K562 (cell line): ENCODE measurements at regions not wholly inside any gene's neighbourhood (a gene's known extent, or its start where the extent isn't known, plus 50 kb on each side); places are given as distances from the start of the nearest gene placed in this dataset.
A peak's percentile ranks its signal among the peaks of the same experiment; 100 is the strongest.

Experiments
- ATF3 ChIP-seq, 2 experiments: fragments of 450-650 bp in 1 of 2; sonication (generic) in 1 of 2; formaldehyde crosslinking in 1 of 2; IDR thresholded peaks in 1 of 2; conservative IDR thresholded peaks in 1 of 2; 2 replicates each; pipeline versions ENCODE4 v1.6.1 to v1.8.1; 2016 to 2023; ENCODE audit warnings: mild to moderate bottlenecking in 2 of 2, moderate library complexity in 2 of 2, inconsistent platforms in 1 of 2, missing genetic modification reagents in 1 of 2
- ELF2 ChIP-seq: fragments of 250-450 bp; sonication (Bioruptor Pico); IDR thresholded peaks from 2 replicates; pipeline ENCODE4 v1.5.0; 2021; ENCODE audit warnings: mild to moderate bottlenecking
- GMEB1 ChIP-seq: fragments of 250-450 bp; sonication (Bioruptor Pico); IDR thresholded peaks from 2 replicates; pipeline ENCODE4 v1.4.0; 2020; ENCODE audit warnings: mild to moderate bottlenecking
- HNRNPH1 ChIP-seq: fragments of 200-400 bp; formaldehyde crosslinking; optimal IDR thresholded peaks from 2 replicates; pipeline ENCODE3; 2017; ENCODE audit warnings: low read depth, mild to moderate bottlenecking, low read length, moderate library complexity
- MAZ ChIP-seq, 2 experiments: fragments of 450-650 bp in 1 of 2; sonication (generic) in 1 of 2; formaldehyde crosslinking; IDR thresholded peaks in 1 of 2; conservative IDR thresholded peaks in 1 of 2; 2 replicates each; pipeline versions ENCODE4 v1.4.0 to v1.5.0; 2020; ENCODE audit warnings: mild to moderate bottlenecking in 1 of 2, missing genetic modification reagents in 1 of 2
- MIER1 ChIP-seq: fragments of 450-650 bp; IDR thresholded peaks from 2 replicates; pipeline ENCODE4 v1.6.1; 2016; ENCODE audit warnings: antibody characterized with exemption, mild to moderate bottlenecking, low read depth
- MTA3 ChIP-seq: fragments of 450-650 bp; formaldehyde crosslinking; IDR thresholded peaks from 2 replicates; pipeline ENCODE4 v1.6.1; 2017; ENCODE audit warnings: mild to moderate bottlenecking, borderline replicate concordance
- NR4A1 ChIP-seq, 2 experiments: fragments of 250-450 bp in 1 of 2; fragments of 450-650 bp in 1 of 2; sonication (Bioruptor Pico) in 1 of 2; IDR thresholded peaks; 2 replicates each; pipeline versions ENCODE4 v1.4.0 to v1.6.1; 2016 to 2020; ENCODE audit warnings: mild to moderate bottlenecking in 2 of 2, missing compliant biosample characterization in 1 of 2, missing genetic modification characterization in 1 of 2, moderate library complexity in 1 of 2
- RCOR1 ChIP-seq, 2 experiments: IDR thresholded peaks; 2 replicates each; pipeline ENCODE4 v1.6.1; 2012; ENCODE audit warnings: low read depth in 2 of 2, low read length in 2 of 2, borderline replicate concordance in 1 of 2, improper control_type of control experiment in 1 of 2
- SIRT6 ChIP-seq: IDR thresholded peaks from one replicate; pipeline ENCODE4 v1.6.1; 2012; ENCODE audit warnings: low read depth, mild to moderate bottlenecking, control low read depth, inconsistent platforms, low read length, moderate library complexity
- SMARCA5 ChIP-seq: fragments of 450-650 bp; IDR thresholded peaks from 2 replicates; pipeline ENCODE4 v1.6.1; 2016
- THRAP3 ChIP-seq: fragments of 450-650 bp; IDR thresholded peaks from 2 replicates; pipeline ENCODE4 v1.6.1; 2016; ENCODE audit warnings: mild to moderate bottlenecking, inconsistent platforms, borderline replicate concordance
- TRIM28 ChIP-seq: fragments of 450-650 bp; IDR thresholded peaks from 2 replicates; pipeline ENCODE4 v1.6.1; 2017
- XRCC5 ChIP-seq: fragments of 200-400 bp; formaldehyde crosslinking; IDR thresholded peaks from 2 replicates; pipeline ENCODE4 v1.6.1; 2017; ENCODE audit warnings: low read depth, mild to moderate bottlenecking, low read length
- YY1 ChIP-seq, 3 experiments: IDR thresholded peaks; 2 replicates each; pipeline ENCODE4 v1.6.1; 2011; ENCODE audit warnings: low read length in 2 of 3, mild to moderate bottlenecking in 2 of 3, moderate library complexity in 2 of 3, borderline replicate concordance in 1 of 3, control low read depth in 1 of 3, low read depth in 1 of 3; ENCODE audit not compliant: insufficient read depth in 3 of 3, insufficient replicate concordance in 2 of 3, control insufficient read depth in 1 of 3, insufficient read length in 1 of 3; ENCODE audit errors: extremely low read depth in 1 of 3
- ZNF444 ChIP-seq: fragments of 250-450 bp; sonication (Bioruptor Pico); IDR thresholded peaks from 2 replicates; pipeline ENCODE4 v1.4.0; 2020; ENCODE audit warnings: mild to moderate bottlenecking, moderate library complexity
- TF ChIP-seq, protein P1 (sequence below), 2 experiments: fragments of 250-450 bp in 1 of 2; fragments of 450-650 bp in 1 of 2; sonication (Bioruptor Pico) in 1 of 2; IDR thresholded peaks; 2 replicates each; pipeline versions ENCODE4 v1.6.1 to v1.8.0; 2016 to 2021; ENCODE audit warnings: mild to moderate bottlenecking in 2 of 2, moderate library complexity in 2 of 2, missing compliant biosample characterization in 1 of 2, missing genetic modification characterization in 1 of 2
- TF ChIP-seq, protein P2 (sequence below): fragments of 200-400 bp; formaldehyde crosslinking; IDR thresholded peaks from 2 replicates; pipeline ENCODE4 v1.6.1; 2017; ENCODE audit warnings: mild to moderate bottlenecking, low read depth, low read length, moderate library complexity

DNA sequence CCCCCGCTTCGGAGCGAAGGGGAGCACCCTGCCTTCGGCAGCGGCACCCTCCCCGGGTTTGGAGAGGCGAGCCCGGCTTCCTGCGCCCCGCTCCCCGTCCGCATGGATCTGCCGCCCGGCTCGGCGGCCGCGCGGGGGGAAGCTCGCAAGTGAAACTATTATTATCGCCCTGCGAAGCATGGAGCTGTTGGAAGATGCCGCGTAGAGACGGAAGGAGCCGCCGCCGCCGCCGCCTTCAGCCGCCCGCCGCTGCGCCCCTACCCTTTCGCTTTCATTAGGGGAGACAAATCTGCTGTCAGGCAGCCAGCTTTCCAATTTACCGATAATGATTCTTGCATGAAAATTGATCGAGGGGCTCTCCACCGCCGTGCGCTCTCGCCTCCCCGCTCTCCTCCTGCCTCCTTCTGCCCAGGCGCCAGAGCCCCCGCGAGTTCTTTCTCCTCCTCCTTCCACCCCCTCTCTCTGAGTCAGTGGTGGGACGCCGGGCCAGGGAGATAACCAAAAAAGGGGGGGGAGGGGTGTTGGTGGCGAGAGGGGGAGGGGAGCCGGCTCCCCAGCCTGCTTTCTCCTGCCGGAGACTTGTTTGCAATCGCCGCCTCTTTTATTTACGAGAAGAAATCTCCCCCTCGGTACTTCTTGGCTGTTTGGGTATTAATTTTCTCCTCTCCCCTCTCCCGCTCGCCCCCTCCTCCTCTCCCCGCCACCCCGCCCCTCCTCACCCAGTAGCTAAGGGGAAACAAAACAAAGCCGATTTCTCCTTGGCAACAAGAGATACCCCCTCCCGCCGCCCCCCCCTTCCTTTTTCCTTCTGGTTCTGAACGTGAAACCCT is 58.0 kb upstream of the GSE1 start (continued):
- TF ChIP-seq ELF2 (CRISPR knock-in tag): peak; percentile 70
- no peak for TF ChIP-seq GMEB1 (CRISPR knock-in tag)
- TF ChIP-seq SIRT6: no peak
- no peak for TF ChIP-seq SMARCA5
- no peak for TF ChIP-seq THRAP3
- peak; percentile 89 for TF ChIP-seq ZNF444 (CRISPR knock-in tag)
- peak; percentile 48; the same call in 1 of the 2 replicates for TF ChIP-seq MIER1
- TF ChIP-seq HNRNPH1: no peak
- TF ChIP-seq ATF3 (IDR thresholded peaks at IDR 0.05): peak; percentile 78
- no peak for TF ChIP-seq ATF3 (CRISPR knock-in tag; conservative IDR thresholded peaks at IDR 0.05)
- TF ChIP-seq MTA3: peak; percentile 77
- TF ChIP-seq RCOR1 (IDR thresholded peaks at IDR 0.05; ENCODE audit: borderline replicate concordance in 1 of 2, low read depth in 2 of 2, low read length in 2 of 2): peak in 1 of 2 experiments; percentile 76; a peak in 1 of 4 replicates
- TF ChIP-seq, protein P1, sequence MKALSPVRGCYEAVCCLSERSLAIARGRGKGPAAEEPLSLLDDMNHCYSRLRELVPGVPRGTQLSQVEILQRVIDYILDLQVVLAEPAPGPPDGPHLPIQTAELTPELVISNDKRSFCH (CRISPR knock-in tag; IDR thresholded peaks at IDR 0.05): no peak
- TF ChIP-seq, protein P1 (tag; IDR thresholded peaks at IDR 0.05): peak; percentile 49; the same call in 1 of the 2 replicates
- TF ChIP-seq NR4A1 (CRISPR knock-in tag; IDR thresholded peaks at IDR 0.05): no peak
- peak; percentile 69; the same call in 1 of the 2 replicates for TF ChIP-seq NR4A1 (tag; IDR thresholded peaks at IDR 0.05)
- peak in 1 of 3 experiments; percentile 60 for TF ChIP-seq YY1 (IDR thresholded peaks at IDR 0.05; ENCODE audit: borderline replicate concordance in 1 of 3, control insufficient read depth in 1 of 3, extremely low read depth in 1 of 3, insufficient read depth in 3 of 3, insufficient read length in 1 of 3, insufficient replicate concordance in 2 of 3, low read depth in 1 of 3, low read length in 2 of 3)
- 0 out of 2 replicates have a peak, but pooled peaks have one; percentile 32 for TF ChIP-seq XRCC5
- peak; percentile 91 to 96 for TF ChIP-seq MAZ (CRISPR knock-in tag; conservative IDR thresholded peaks at IDR 0.05 in 1 of 2, IDR thresholded peaks at IDR 0.05 in 1 of 2)
- TF ChIP-seq, protein P2, sequence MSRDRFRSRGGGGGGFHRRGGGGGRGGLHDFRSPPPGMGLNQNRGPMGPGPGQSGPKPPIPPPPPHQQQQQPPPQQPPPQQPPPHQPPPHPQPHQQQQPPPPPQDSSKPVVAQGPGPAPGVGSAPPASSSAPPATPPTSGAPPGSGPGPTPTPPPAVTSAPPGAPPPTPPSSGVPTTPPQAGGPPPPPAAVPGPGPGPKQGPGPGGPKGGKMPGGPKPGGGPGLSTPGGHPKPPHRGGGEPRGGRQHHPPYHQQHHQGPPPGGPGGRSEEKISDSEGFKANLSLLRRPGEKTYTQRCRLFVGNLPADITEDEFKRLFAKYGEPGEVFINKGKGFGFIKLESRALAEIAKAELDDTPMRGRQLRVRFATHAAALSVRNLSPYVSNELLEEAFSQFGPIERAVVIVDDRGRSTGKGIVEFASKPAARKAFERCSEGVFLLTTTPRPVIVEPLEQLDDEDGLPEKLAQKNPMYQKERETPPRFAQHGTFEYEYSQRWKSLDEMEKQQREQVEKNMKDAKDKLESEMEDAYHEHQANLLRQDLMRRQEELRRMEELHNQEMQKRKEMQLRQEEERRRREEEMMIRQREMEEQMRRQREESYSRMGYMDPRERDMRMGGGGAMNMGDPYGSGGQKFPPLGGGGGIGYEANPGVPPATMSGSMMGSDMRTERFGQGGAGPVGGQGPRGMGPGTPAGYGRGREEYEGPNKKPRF: no peak
- TF ChIP-seq TRIM28: 0 out of 2 replicates have a peak, but pooled peaks have one; percentile 29
